DMS153 (cell line): ENCODE measurements at regions not wholly inside any gene's neighbourhood (a gene's known extent, or its start where the extent isn't known, plus 50 kb on each side); places are given as distances from the start of the nearest gene placed in this dataset.
A peak's percentile ranks its signal among the peaks of the same experiment; 100 is the strongest.

Experiments
- DNase-seq: peaks from one replicate; lab custom pipeline; 2025; lab: John Stamatoyannopoulos, UW

- peak; percentile 10 for DNase-seq
These were observed 551.1 kb upstream of the SORCS1 start for GRCh38 chr10:107715565-107715964.

GRCh38 chr10:107708981-107709380 is 544.5 kb upstream of the SORCS1 start:
- no peak for DNase-seq

DNA sequence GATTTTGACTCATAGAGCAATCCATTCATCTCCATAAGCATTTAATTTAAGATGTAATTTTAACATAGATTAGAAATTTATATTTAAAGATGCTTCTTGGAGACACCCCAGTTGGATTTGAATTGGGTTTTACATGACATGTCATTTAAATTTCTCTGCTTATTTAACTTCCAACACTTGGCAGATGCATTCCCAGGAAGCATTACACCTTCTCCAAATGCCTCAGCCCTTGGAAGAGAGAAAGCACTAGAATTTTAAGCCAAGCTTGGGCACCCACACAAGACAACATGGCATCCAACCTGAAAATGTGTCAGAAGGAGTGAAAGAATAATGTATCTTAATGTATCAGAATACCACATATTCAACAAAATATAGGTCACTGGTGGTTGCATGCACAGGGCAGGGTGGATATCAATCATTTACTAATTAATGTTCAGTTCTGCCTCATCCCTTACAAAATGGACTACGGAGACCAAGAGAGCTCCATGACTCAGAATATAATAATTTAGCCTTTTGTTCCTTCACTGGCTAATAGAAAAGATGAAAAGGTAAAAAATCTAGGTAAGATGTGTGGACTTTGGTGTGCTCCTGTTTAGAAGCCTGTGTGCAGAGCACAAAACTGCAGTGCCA is 541.7 kb upstream of the SORCS1 start:
- DNase-seq, result no peak

DNA sequence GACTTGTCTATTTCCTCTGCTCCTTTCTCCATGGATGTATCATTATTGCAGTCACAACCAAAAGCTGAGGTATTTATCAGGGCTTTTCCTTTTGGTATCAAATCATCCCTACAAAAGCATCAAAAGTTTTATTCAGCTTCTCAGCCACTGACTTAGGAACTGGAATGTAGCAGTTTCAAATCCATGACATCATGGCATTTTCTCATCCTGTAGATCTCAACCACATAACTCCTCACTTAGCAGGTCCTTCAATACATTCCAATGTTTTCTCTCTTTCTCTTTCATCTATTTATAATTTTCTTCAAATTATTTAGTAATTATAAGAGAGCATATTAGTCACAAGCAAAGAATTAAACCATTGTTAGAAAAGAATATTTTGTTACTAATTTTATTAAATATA is 537.4 kb upstream of the SORCS1 start:
- DNase-seq, result no peak

GRCh38 chr10:107692072-107692471 is 527.6 kb upstream of the SORCS1 start:
- DNase-seq, result no peak

GRCh38 chr10:107689323-107689722 is 524.8 kb upstream of the SORCS1 start:
- DNase-seq, result no peak

GRCh38 chr10:107687701-107688100 is 523.2 kb upstream of the SORCS1 start:
- DNase-seq, result no peak

DNA sequence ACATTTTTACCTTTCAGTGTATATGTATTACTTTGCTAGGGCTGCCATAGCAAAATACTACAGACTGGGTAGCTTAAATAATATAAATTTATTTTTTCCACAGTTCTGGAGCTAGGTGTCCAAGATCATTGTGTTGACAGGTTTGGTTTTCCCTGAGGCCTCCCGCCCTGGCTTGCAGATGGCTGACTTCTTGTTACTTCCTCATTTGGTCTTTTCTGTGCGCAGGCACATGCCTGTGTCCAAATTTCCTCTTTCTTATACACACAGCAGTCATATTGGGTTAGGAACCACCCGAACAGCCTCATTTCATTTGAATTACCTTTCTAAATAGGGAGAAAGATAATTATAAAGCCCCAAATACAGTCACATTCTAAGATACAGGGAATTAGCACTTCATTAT is 521.6 kb upstream of the SORCS1 start:
- no peak for DNase-seq

DNA sequence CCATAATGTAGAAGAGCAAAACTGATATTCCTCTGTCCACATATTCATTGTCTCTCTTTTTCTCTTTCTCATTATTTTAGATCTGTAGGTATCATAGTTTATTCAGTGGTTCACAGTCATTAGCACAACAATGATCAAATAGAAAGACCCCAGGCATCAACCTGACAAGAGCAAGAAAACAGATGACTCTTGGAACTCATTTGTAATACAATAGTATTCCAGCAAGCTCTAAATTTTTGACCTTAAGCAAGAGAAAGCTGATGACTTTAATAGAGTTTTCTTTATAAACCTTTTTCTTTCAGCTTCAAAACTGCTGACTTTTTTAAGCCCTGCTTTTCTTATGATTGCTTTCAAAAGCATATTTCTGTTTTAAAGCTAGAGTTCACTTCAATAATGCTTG is 507.5 kb upstream of the SORCS1 start:
- DNase-seq, result no peak

GRCh38 chr10:107666214-107666613 is 501.7 kb upstream of the SORCS1 start:
- no peak for DNase-seq

DNA sequence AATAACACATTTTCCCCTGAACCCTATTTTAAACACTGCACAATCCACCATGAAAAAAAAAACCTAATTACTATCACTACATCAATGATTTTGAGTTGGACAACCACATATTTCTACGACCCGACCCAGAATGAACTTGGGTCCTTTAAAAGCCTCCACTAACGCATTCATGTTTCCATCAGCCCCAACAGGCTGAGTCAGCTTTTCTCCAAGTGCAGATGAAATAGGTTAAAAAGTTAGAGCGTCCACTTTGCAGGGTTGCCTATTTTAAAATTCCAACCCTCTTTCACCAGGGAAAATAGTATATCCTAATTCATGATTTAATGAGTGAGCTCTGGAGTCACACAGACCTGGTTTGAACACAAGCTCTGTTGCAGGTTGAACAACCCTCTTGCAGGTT is 501.0 kb upstream of the SORCS1 start:
- no peak for DNase-seq

DNA sequence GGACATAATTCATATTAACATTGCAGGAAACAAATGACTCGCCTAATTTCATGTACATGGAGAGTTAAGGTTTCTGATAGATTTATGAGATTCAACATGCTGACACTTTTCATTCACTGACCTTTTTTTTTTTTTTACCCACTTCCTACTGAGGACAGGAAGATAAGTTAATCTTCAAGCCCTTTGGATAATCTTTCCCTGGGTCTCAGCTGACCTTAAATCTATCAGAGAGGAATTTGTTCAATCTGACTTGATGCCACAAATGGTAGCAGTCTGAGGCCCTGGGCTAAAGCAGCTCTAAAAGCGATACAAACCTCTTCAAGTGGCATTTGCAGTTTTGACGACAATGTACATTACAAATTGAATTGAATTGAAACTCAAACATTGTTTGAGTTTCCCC is 493.3 kb upstream of the SORCS1 start:
- no peak for DNase-seq

- DNase-seq, result no peak
These were observed 492.4 kb upstream of the SORCS1 start for GRCh38 chr10:107656932-107657331.

DNA sequence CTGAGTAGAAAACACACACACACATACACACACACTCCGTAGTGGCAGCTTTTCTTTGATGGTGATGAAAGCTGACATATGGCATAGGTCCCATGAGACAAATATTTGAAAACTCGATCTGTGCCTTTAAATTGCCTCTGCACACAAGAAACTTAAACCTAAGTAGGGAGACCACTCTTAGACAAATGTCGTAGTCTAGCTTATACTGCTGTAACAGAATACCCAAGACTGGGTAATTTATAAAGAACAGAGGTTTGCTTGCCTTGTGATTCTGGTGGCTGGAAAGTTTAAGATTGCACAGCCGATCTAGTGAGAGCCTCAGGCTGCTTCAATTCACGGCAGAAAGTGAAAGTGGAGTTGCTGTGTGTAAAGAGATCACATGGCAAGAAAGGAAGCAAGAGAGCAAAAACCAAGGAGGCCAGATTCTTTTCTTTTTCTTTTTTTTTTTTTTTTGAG is 489.4 kb upstream of the SORCS1 start:
- peak; percentile 34 for DNase-seq

GRCh38 chr10:107650939-107651338 is 486.4 kb upstream of the SORCS1 start:
- DNase-seq, result no peak

GRCh38 chr10:107649249-107649648 is 484.7 kb upstream of the SORCS1 start:
- no peak for DNase-seq

DNA sequence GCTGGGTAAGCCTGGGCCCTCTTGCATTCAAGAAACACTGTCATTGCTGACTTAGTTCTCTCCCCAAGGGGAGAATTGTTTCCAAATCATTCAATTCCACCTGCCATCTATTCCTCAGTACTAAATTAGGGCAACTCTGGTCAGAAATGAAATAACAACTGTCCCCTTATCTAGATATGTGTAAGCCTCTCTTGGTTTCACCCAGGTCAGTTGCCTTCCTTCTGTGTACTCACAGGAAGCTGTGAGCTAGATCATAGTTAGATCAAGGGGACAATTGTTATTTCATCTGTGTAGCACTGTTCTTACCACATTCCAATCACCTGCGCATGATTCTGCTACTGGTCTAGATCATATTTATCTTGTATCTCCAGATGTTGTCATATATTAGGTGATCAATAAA is 483.0 kb upstream of the SORCS1 start:
- DNase-seq, result no peak

- DNase-seq, result peak; percentile 37
These were observed 467.4 kb upstream of the SORCS1 start for GRCh38 chr10:107631876-107632275.

DNA sequence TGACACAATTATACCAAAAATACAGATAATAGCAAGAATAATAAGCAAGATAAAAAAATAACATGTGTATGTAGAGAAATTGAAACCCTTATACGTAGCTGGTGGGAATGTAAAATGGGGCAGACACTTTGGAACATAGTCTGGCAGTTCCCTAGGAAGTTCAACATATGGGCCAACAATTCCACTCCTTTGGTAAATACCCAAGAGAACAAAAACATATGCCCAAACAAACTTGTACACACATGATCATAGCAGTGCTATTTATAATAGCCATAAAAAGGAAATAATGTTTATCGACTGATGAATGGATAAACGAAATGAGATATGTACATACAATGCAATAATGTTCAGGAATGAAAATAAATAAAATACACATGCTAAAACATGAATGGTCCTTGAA is 462.4 kb upstream of the SORCS1 start:
- DNase-seq, result no peak

DNA sequence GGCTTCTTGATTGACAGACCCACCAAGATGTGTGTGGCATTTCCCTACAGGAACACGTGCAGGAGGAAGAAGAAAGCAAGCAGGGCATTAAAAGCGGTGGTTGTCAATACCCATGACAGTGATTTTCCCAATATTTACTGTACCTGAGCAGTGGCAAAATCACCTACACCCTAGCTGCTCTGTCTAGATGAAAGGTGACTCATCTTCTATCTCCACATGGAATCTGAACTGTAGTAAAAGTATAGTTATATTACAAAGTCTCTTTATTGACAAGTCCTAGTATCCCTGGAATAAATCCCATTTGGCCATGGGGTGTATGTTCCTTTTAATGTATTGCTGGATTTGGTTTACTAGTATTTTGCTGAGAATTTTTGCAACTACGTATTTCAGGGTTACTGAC is 458.8 kb upstream of the SORCS1 start:
- DNase-seq, result no peak

GRCh38 chr10:107619139-107619538 is 454.6 kb upstream of the SORCS1 start:
- DNase-seq, result no peak

DNA sequence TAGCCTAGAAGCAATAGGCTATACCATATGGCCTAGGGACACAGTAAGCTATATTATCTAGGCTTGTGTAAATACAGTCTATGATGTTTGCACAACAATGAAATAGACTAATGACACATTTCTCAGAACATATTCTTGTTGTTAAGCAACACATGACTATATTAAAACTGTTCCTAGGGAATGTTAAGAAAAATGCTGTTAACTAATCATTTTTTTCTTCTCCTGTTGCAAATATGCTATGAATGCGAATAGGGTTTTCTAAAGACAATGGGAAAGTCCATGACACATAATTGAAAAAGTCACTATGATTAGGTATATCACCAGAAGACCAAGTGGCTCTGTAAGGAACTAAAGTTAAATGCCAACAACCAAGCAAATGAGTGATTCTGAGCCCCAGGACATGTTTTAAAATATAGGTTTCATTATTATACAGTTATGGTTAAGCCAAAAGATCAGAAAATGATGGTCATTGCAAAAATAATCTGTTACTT is 454.0 kb upstream of the SORCS1 start:
- no peak for DNase-seq

DNA sequence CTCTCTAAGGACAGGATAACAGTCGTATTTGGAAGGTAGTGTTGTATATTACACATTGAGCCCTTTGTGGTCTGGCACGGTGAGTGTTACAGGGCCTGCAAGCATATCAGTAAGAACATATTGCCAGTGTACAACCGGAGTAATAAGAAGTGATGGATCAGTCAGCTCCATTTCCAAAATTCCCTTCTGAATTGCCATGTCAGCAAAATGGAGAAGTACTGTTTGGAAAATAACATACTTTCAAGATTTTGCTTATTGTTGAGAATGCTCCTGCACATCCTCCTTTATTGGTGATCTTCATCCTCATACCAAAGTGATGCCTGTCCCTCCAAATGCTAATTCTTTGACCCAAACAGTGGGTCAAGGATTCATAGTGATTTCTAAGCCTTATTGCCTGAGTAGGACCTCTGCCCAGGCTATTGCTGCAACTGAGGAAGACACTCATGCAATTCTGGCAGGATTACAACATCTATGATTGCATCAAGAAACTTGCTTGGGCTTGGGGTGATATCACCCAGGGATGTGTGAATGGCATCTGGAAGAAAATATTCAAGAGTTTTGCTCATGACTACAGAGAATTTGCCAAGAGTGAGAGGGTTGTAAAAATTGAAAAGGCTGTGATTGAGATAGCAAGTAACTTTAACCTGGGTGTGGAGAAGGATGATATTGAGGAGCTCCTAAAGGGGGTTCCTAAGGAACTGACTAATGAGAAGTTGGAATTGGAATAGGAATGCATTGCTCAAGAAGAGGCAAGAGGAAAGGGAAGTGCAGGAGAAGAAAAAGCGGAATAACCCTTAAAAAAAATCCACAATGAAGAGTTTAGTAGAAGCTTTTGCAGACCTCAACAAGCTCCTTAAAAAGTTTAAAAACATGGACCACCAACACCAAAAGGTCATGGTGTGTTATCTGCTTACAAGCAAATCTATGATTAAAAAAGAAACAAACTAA is 452.2 kb upstream of the SORCS1 start:
- no peak for DNase-seq
